Epithelial cell of prostate (primary cell): ENCODE measurements at regions not wholly inside any gene's neighbourhood (a gene's known extent, or its start where the extent isn't known, plus 50 kb on each side); places are given as distances from the start of the nearest gene placed in this dataset.
"Not testable (repeated sequence)": the region's sequence is repeated elsewhere in the genome, so short reads cannot be mapped to it uniquely, and the experiment has no call there.

Experiments
- DNase-seq: peaks from one replicate; pipeline ENCODE4 v3.0.0-alpha.2; 2011; ENCODE audit warnings: low read depth, low spot score
- H3K27ac ChIP-seq: fragments of 450-650 bp; 2 replicates; pipeline ENCODE4 v1.5.1; 2017; ENCODE audit warnings: mild to moderate bottlenecking

GRCh38 chr6:112626468-112627082 is 279.4 kb downstream of the RFPL4B start:
- DNase-seq, result peak; percentile 3
- H3K27ac ChIP-seq, result no peak overlapping the region

- no peak overlapping the region for H3K27ac ChIP-seq
- no peak for DNase-seq
Observed at GRCh38 chr6:112634376-112634775, 287.2 kb downstream of the RFPL4B start.

- DNase-seq, result no peak
- no peak overlapping the region for H3K27ac ChIP-seq
Observed at GRCh38 chr6:112636650-112637262, 289.6 kb downstream of the RFPL4B start.

- no peak for DNase-seq
- H3K27ac ChIP-seq, result no peak overlapping the region
Observed at GRCh38 chr6:112639391-112639831, 292.3 kb downstream of the RFPL4B start.

- H3K27ac ChIP-seq, result no peak overlapping the region
- no peak for DNase-seq
Observed at GRCh38 chr6:112640891-112641290, 293.8 kb downstream of the RFPL4B start.

- no peak overlapping the region for H3K27ac ChIP-seq
- DNase-seq, result no peak
Observed at GRCh38 chr6:112649853-112650252, 302.7 kb downstream of the RFPL4B start.

- H3K27ac ChIP-seq, result no peak overlapping the region
- no peak for DNase-seq
Observed at GRCh38 chr6:112651239-112651638, 304.1 kb downstream of the RFPL4B start.

- no peak for DNase-seq
- no peak overlapping the region for H3K27ac ChIP-seq
Observed at GRCh38 chr6:112659912-112660311, 312.8 kb downstream of the RFPL4B start.

- no peak overlapping the region for H3K27ac ChIP-seq
- DNase-seq, result no peak
Observed at GRCh38 chr6:112660626-112661025, 313.5 kb downstream of the RFPL4B start.

GRCh38 chr6:112663698-112664097 is 316.6 kb downstream of the RFPL4B start:
- DNase-seq, result no peak
- peak overlapping the region; percentile 5 for H3K27ac ChIP-seq

- DNase-seq, result no peak
- H3K27ac ChIP-seq, result no peak overlapping the region
Observed at GRCh38 chr6:112665114-112665513, 318.0 kb downstream of the RFPL4B start.

GRCh38 chr6:112665815-112666214 is 318.7 kb downstream of the RFPL4B start:
- H3K27ac ChIP-seq, result no peak overlapping the region
- DNase-seq, result peak; percentile 51

GRCh38 chr6:112667427-112667826 is 320.3 kb downstream of the RFPL4B start:
- H3K27ac ChIP-seq, result no peak overlapping the region
- no peak for DNase-seq

GRCh38 chr6:112680091-112680490 is 333.0 kb downstream of the RFPL4B start:
- no peak for DNase-seq

GRCh38 chr6:112682071-112682470 is 334.9 kb downstream of the RFPL4B start:
- H3K27ac ChIP-seq, result peak overlapping the region; percentile 70
- no peak for DNase-seq

More at GRCh38 chr6:112680091-112680490, 333.0 kb downstream of the RFPL4B start:
- H3K27ac ChIP-seq, result peak overlapping the region; percentile 3

- peak; percentile 60 for DNase-seq
- H3K27ac ChIP-seq, result peak overlapping the region; percentile 70
Observed at GRCh38 chr6:112683106-112683505, 336.0 kb downstream of the RFPL4B start.

- DNase-seq, result peak; percentile 70
- peak overlapping the region; percentile 70 for H3K27ac ChIP-seq
Observed at GRCh38 chr6:112683926-112684325, 336.8 kb downstream of the RFPL4B start.

- not testable (repeated sequence) for H3K27ac ChIP-seq, DNase-seq
Observed at GRCh38 chr6:112685521-112686220, 338.5 kb downstream of the RFPL4B start.

GRCh38 chr6:112688487-112689165 is 341.5 kb downstream of the RFPL4B start:
- not testable (repeated sequence) for DNase-seq, H3K27ac ChIP-seq

- H3K27ac ChIP-seq, DNase-seq: not testable (repeated sequence)
Observed at GRCh38 chr6:112689183-112689858, 342.2 kb downstream of the RFPL4B start.
